NCI-H128 (cell line): ENCODE measurements at regions not wholly inside any gene's neighbourhood (a gene's known extent, or its start where the extent isn't known, plus 50 kb on each side); places are given as distances from the start of the nearest gene placed in this dataset.

Source experiments
- DNase-seq: peaks from one replicate; lab custom pipeline; 2025; ENCODE audit not compliant: unreplicated experiment; lab: John Stamatoyannopoulos, UW

DNA sequence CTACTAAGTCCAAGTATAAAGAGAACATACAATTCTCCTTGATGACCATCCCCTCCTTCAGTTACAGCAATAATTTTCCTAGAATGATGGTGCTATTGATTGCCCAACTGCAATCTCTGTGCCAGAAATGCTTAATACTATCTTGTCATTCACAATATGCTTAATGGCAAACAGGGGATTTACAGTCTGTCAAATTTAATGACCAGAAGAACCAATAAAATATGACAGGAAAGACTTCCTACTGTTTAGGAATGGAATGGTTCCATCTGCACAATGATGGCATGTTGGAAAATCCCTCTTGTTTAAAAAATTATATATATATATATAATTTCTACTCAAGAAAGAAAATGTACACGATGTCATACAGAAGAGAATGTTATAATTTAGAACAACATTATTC lies 623.2 kb downstream of the CCER1 start:
- no peak for DNase-seq

DNA sequence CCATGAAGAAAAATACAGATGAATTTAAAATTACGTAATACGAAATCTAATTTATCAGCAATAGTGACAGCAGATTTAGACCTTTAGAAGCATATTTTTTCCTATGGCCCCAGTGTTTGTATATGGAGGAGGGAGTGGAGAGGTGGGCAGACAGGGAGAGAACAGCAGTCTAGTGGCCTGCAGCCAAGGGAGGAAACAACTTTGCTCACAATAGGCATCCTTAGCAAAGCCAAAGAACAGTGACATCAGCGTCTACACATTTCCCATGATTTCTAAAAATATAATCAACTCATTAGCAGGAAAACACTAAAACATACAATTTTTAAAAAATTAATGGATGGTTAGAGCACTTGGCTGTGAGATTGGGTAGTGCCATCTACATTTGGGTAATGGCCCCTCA lies 622.6 kb upstream of the ATP2B1 start:
- DNase-seq, result no peak

- DNase-seq, result no peak
Observed at GRCh38 chr12:90327793-90328743, 619.4 kb upstream of the ATP2B1 start.

DNA sequence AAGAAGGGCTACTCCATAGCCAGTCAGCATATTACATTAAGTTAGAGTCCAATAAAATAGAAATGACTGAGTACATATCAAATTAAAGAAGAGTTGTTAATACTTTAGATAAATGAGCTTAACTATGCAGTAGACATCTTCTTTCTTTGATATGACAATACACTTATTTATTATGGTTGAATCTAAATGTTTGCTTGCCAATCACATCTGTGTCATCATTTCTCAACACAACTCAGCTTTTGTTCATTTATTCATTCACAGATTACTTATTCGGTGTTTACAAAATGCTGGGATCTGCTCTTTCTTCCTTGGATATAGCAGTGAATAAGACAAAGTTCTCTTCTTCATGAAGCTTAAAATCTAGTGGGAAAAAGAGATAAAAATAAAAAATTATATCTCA lies 614.6 kb upstream of the ATP2B1 start:
- no peak for DNase-seq

DNA sequence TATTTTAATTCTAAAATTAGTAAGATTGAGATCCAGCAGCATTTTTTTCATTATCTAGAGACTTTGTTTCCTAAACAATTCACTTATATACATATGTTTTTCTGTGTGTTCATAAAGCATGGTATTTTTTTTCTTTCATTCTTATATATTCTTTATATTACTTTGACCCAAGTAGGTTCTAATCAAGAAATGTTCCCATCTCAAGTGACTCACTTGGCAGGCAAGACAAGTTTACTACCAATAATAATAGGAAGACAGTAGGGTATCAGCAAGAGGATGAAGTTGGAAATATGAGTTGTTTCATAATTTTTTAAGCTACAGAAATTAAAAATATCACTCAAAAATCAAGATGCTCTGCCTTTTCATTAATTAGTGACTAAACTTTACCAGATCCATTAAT lies 613.4 kb upstream of the ATP2B1 start:
- no peak for DNase-seq

- DNase-seq, result no peak
Observed at GRCh38 chr12:90321369-90321768, 612.7 kb upstream of the ATP2B1 start.

GRCh38 chr12:90311561-90311960 lies 602.9 kb upstream of the ATP2B1 start:
- no peak for DNase-seq

DNA sequence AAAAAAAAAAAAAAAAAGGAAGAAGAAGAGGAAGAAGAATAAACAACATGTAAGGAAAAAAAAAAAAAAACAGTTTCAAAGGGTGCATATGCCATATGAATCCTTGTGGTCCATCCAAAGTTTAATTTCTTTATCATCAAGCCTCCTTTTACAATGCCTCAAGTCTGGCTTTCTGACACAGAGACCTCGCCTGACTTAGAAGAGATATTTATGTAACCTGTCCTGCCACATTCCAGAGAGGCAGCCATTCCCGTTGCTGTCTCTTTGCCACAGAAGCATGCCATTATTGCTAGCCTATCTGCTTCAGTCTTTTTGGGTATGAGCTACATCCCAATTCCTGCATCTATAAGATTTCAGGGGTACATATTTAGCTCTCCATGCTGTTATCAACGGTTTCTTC lies 596.7 kb upstream of the ATP2B1 start:
- no peak for DNase-seq

GRCh38 chr12:90304231-90304630 lies 595.6 kb upstream of the ATP2B1 start:
- DNase-seq, result no peak

DNA sequence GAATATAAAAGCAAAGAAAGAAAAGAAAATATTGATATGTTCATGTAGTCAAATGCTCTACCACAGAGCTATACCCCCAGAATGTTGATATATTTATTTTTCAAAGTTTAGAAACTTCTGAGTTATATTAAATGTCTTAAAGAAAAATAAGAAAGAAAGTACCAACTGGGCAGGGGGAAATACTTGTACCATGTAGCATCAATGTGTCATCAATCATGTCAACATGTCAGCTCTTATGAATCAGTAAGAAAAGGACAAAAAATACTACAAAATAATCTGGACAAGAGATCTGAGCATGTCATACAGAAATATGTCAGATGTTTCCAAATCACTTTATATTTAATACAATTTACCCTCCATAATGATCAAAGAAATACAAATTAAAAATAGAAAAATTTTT lies 595.1 kb upstream of the ATP2B1 start:
- DNase-seq, result no peak

- no peak for DNase-seq
Observed at GRCh38 chr12:90301561-90302133, 593.0 kb upstream of the ATP2B1 start.

GRCh38 chr12:90301095-90301494 lies 592.5 kb upstream of the ATP2B1 start:
- DNase-seq, result no peak

- no peak for DNase-seq
Observed at GRCh38 chr12:90299666-90300065, 591.0 kb upstream of the ATP2B1 start.

- no peak for DNase-seq
Observed at GRCh38 chr12:90299121-90299520, 590.5 kb upstream of the ATP2B1 start.

DNA sequence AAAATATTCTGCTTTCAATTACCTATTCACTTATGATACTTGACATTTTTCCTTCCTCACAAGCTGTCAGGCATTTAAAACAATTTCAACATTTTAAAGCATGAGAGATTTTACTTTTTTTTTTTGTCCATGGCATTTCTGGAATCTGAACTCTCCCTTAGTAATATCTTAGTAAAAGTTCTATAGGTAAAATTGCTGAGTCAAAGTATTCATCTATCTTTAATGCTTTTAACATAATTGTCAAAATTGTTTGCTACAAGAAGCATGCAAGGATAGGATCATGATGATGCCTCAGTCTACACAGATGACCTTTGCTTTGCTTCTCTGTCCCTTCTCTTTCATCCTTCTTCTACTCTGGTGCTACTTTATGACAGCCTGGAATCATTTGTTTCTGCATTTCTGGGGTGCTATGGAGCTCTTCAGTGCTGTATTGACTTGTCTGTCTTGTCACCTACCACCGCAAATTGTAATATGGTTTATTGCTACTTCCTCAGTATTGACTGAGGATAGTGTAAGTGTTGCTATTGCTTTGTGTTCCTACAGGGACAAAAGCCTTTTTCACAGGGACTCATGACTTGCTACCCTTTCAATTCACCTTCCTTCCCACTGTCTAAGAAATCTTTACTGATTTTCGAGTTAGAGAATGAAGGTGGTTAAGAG lies 589.8 kb upstream of the ATP2B1 start:
- no peak for DNase-seq

DNA sequence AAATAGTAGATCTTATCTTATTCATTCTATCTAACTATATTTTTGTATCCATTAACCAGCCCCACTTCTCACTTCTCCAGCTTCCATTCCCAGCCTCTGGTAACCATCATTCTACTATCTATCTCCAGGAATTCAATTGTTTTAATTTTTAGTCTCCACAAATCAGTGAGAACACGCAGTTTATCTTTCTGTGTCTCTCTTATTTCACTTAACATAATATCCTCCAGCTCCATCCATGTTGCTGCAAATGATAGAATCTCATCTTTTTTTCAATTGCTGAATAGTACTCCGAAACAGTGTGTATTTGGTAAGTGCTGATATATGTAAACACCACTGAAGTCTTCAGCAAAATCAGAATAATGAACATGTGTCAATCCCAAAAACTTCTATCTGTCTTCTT lies 587.2 kb upstream of the ATP2B1 start:
- no peak for DNase-seq

- DNase-seq, result no peak
Observed at GRCh38 chr12:90292183-90292582, 583.5 kb upstream of the ATP2B1 start.

DNA sequence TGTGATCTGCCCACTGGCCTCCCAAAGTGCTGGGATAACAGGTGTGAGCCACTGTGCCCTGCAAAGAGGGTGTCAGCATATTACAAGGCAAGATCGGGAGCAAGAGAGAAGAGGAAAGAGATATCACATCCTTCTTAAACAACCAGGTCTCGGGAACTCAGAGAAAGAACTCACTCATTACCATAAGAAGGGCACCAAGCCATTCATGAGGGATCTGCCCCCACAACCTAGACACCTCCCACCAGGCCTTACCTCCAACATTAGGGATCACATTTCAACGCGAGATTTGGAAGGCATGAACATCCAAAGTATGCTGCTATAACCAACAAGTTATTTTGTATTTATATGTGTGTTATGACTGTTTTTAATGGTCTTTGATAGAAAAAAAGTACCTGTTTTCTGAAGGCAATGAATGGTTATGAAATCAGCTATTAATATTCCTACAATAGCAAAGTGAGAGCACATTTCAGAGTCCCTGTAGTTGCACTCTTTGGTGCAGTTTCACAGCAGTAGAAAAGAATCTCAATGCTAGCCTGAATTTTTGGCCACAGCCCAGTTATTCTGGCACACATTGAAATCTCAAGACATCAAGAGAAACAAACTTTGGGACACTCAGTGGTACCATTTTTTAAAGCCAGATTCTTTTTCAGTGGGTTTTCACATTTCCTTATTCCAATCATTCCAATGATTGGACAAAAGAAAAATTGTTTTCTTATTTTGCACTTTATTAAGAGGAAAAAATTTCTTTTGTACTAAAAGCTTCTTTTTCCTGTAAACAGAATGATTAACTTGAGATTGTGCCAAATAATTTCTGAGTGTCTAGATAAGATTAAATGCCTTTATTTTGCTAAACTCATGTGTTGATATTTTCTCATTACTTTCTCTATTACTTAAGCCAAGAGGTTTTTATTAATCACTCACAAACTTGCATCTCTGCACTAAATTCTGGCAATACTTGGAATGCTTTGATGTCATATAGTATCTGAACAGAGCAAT lies 582.6 kb upstream of the ATP2B1 start:
- no peak for DNase-seq

GRCh38 chr12:90287585-90287984 lies 578.9 kb upstream of the ATP2B1 start:
- DNase-seq, result no peak

GRCh38 chr12:90281154-90281868 lies 572.7 kb upstream of the ATP2B1 start:
- no peak for DNase-seq
